Ishikawa (cell line): ENCODE measurements at regions not wholly inside any gene's neighbourhood (a gene's known extent, or its start where the extent isn't known, plus 50 kb on each side); places are given as distances from the start of the nearest gene placed in this dataset.

Experiments
- CEBPB ChIP-seq: IDR thresholded peaks from 2 replicates; pipeline ENCODE4 v1.6.1; 2012
- CREB1 ChIP-seq: IDR thresholded peaks from 2 replicates; pipeline ENCODE4 v1.6.1; 2012; ENCODE audit warnings: low read depth
- EGR1 ChIP-seq: IDR thresholded peaks from 2 replicates; pipeline ENCODE4 v1.6.1; 2012
- EP300 ChIP-seq: IDR thresholded peaks from 2 replicates; pipeline ENCODE4 v1.6.1; 2012; ENCODE audit warnings: borderline replicate concordance
- FOXM1 ChIP-seq: IDR thresholded peaks from 2 replicates; pipeline ENCODE4 v1.6.1; 2012; ENCODE audit warnings: low read depth, borderline replicate concordance
- MAX ChIP-seq: IDR thresholded peaks from 2 replicates; pipeline ENCODE4 v1.6.1; 2012
- RAD21 ChIP-seq: IDR thresholded peaks from 2 replicates; pipeline ENCODE4 v1.6.1; 2012; ENCODE audit warnings: low read depth
- TAF1 ChIP-seq: IDR thresholded peaks from 2 replicates; pipeline ENCODE4 v1.6.1; 2012; ENCODE audit warnings: low read depth, mild to moderate bottlenecking
- TCF12 ChIP-seq: IDR thresholded peaks from 2 replicates; pipeline ENCODE4 v1.6.1; 2012; ENCODE audit warnings: low read depth
- USF1 ChIP-seq: IDR thresholded peaks from 2 replicates; pipeline ENCODE4 v1.6.1; 2012
- YY1 ChIP-seq: IDR thresholded peaks from 2 replicates; pipeline ENCODE4 v1.6.1; 2012; ENCODE audit warnings: low read depth
- ZBTB7A ChIP-seq: IDR thresholded peaks from 2 replicates; pipeline ENCODE4 v1.6.1; 2012; ENCODE audit warnings: low read depth

GRCh38 chr12:113722747-113723146, 243.4 kb downstream of the RBM19 start:
- no peak for TF ChIP-seq MAX
- no peak for TF ChIP-seq ZBTB7A
- TF ChIP-seq EP300, result no peak
- TF ChIP-seq USF1, result no peak
- TF ChIP-seq RAD21, result no peak
- TF ChIP-seq TAF1, result no peak
- no peak for TF ChIP-seq CREB1
- TF ChIP-seq TCF12, result no peak
- TF ChIP-seq CEBPB, result no peak
- no peak for TF ChIP-seq EGR1
- TF ChIP-seq FOXM1, result no peak
- no peak for TF ChIP-seq YY1
